ENCODE measurements at regions not wholly inside any gene's neighbourhood (a gene's known extent, or its start where the extent isn't known, plus 50 kb on each side); places are given as distances from the start of the nearest gene placed in this dataset.

DNA sequence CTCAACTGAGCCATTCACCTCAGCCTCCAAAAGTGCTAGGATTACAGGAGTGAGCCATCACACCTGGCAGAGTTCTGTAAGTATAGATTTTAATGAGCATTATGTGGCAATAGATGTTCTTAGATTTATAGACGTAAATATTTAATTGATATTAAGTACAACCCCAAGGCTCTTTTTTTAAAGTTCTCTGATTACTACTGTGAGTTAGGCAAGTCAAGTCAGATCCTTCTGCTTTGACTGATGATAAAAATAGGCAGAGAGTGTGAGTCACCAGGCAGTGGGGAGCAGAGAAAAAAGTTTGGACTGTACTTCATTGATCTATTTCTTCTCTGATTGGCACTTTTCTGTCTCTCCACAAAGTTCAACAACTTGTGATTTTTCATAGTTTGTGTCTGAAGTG is 1379.9 kb downstream of the UQCRFS1 start:
- TF ChIP-seq EP300 (IDR thresholded peaks at IDR 0.05), result no peak
- no peak for TF ChIP-seq MYC (IDR thresholded peaks at IDR 0.05; ENCODE audit: borderline replicate concordance, low read length)
- TF ChIP-seq, protein P1, sequence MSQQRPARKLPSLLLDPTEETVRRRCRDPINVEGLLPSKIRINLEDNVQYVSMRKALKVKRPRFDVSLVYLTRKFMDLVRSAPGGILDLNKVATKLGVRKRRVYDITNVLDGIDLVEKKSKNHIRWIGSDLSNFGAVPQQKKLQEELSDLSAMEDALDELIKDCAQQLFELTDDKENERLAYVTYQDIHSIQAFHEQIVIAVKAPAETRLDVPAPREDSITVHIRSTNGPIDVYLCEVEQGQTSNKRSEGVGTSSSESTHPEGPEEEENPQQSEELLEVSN (IDR thresholded peaks at IDR 0.05; ENCODE audit: borderline replicate concordance, low read depth), result no peak
- no peak for TF ChIP-seq CBX8 (IDR thresholded peaks at IDR 0.05)
- Histone ChIP-seq H3K27ac (no peak overlapping the region), H3K4me3 (no peak overlapping the region), H3K4me2 (no peak overlapping the region), H3K4me1 (no peaks in the 10 kb centered on the region), H3K9me3 (peaks cover 9% of the 10 kb centered on the region; the same call in 2 of the 3 replicates)
- 2% methylated on average over 1 of the region's 1 CpG for WGBS (ENCODE audit: missing lambda C conversion rate)
- DNase-seq (ENCODE audit: low read depth in 1 of 2, low spot score in 1 of 2) (no peak), FAIRE-seq (no peak), ATAC-seq (no peak)
- ChIA-PET POLR2A (no interaction called here), CTCF (interaction anchor here (0.7 kb wide), 1 partner anchor 31 kb away, joined by 3 read pairs; no protein-coding TSS in a partner anchor)

GRCh38 chr19:27828829-27829228 is 1384.1 kb downstream of the UQCRFS1 start:
- DNase-seq (ENCODE audit: low read depth in 1 of 2, low spot score in 1 of 2) (no peak), ATAC-seq (no peak), FAIRE-seq (no peak)
- no peak overlapping the region for H3K4me3 ChIP-seq
- peaks cover 10% of the 10 kb centered on the region; the same call in 1 of the 3 replicates for H3K9me3 ChIP-seq
- ChIA-PET CTCF (interaction anchor here (1.0 kb wide), 1 partner anchor 16 kb away, joined by 3 read pairs; no protein-coding TSS in a partner anchor), POLR2A (no interaction called here)
- TF ChIP-seq ZFP36 (IDR thresholded peaks at IDR 0.05; ENCODE audit: borderline replicate concordance, partially characterized antibody), result no peak
- no peak for TF ChIP-seq GATA3 (IDR thresholded peaks at IDR 0.05; ENCODE audit: borderline replicate concordance)
- TF ChIP-seq FOSB (CRISPR knock-in tag; IDR thresholded peaks at IDR 0.05), result no peak
- TF ChIP-seq EHMT2 (IDR thresholded peaks at IDR 0.05; ENCODE audit: low read depth), result no peak
- no peak for TF ChIP-seq JUN (IDR thresholded peaks at IDR 0.05)
- TF ChIP-seq CBX2 (IDR thresholded peaks at IDR 0.05; ENCODE audit: borderline replicate concordance, low read depth), result no peak
- no peak for TF ChIP-seq NPAS2 (CRISPR knock-in tag; IDR thresholded peaks at IDR 0.05; ENCODE audit: borderline replicate concordance)
- H3K4me2 ChIP-seq, result no peak overlapping the region
- 45% methylated on average over 3 of the region's 3 CpGs for WGBS (ENCODE audit: missing lambda C conversion rate)
- no peaks in the 10 kb centered on the region for H3K4me1 ChIP-seq
- H3K27ac ChIP-seq, result no peak overlapping the region

DNA sequence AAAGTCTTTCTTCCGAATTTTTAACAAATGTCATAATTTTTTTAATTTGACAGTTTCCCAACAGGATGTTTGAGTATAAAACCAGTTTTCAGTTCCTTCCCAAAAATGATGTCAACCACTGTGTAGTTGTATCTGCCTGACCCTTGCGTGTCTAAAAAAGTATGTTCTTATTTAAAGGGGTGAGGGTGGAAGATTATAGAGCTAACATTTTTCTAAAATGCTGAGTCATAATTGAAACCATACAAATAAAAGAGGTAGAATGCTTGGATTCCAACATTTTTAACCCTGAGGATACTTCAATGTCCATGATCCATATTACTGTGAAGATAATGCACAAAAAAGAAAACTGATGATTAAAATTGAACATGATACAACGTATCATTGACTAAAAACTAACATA is 1388.8 kb downstream of the UQCRFS1 start:
- ATAC-seq (no peak), FAIRE-seq (no peak), DNase-seq (ENCODE audit: low read depth in 1 of 2, low spot score in 1 of 2) (no peak)
- TF ChIP-seq MAFK (IDR thresholded peaks at IDR 0.05; ENCODE audit: partially characterized antibody) (peak; percentile 94), NFE2L2 (conservative IDR thresholded peaks at IDR 0.05; ENCODE audit: low read length) (peak; percentile 84), POLR2AphosphoS2 (conservative IDR thresholded peaks at IDR 0.05; ENCODE audit: low read length) (no peak)
- TF ChIP-seq, protein P2, sequence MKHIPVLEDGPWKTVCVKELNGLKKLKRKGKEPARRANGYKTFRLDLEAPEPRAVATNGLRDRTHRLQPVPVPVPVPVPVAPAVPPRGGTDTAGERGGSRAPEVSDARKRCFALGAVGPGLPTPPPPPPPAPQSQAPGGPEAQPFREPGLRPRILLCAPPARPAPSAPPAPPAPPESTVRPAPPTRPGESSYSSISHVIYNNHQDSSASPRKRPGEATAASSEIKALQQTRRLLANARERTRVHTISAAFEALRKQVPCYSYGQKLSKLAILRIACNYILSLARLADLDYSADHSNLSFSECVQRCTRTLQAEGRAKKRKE (CRISPR knock-in tag; IDR thresholded peaks at IDR 0.05; ENCODE audit: low read depth), result no peak
- H3K9me3 ChIP-seq, result peaks cover 27% of the 10 kb centered on the region
- 47% methylated on average over 3 of the region's 3 CpGs for WGBS (ENCODE audit: missing lambda C conversion rate)
- H3K27ac ChIP-seq, result no peak overlapping the region
- no peaks in the 10 kb centered on the region for H3K4me1 ChIP-seq
- ChIA-PET POLR2A (no interaction called here), CTCF (no interaction called here)
- H3K4me3 ChIP-seq, result no peak overlapping the region
- no peak overlapping the region for H3K4me2 ChIP-seq

GRCh38 chr19:27822336-27822735 is 1390.6 kb downstream of the UQCRFS1 start:
- no peak overlapping the region for H3K27ac ChIP-seq
- H3K9me3 ChIP-seq, result peaks cover 25% of the 10 kb centered on the region
- TF ChIP-seq FOSL2 (IDR thresholded peaks at IDR 0.05) (no peak), FOSL2 (CRISPR knock-in tag; IDR thresholded peaks at IDR 0.05) (no peak), REST (IDR thresholded peaks at IDR 0.05) (no peak), EHMT2 (IDR thresholded peaks at IDR 0.05; ENCODE audit: low read depth) (no peak), PBX3 (IDR thresholded peaks at IDR 0.05) (no peak), JUN (IDR thresholded peaks at IDR 0.05) (no peak), EHF (CRISPR knock-in tag; IDR thresholded peaks at IDR 0.05) (no peak), PHF8 (IDR thresholded peaks at IDR 0.05; ENCODE audit: borderline replicate concordance, low read depth) (no peak), ZNF302 (CRISPR knock-in tag; IDR thresholded peaks at IDR 0.05) (no peak), NPAS2 (CRISPR knock-in tag; IDR thresholded peaks at IDR 0.05; ENCODE audit: borderline replicate concordance) (no peak), RFX5 (IDR thresholded peaks at IDR 0.05) (no peak), FOSB (CRISPR knock-in tag; IDR thresholded peaks at IDR 0.05) (no peak), HOXA7 (CRISPR knock-in tag; IDR thresholded peaks at IDR 0.05) (no peak), EP300 (IDR thresholded peaks at IDR 0.05) (no peak), MYC (IDR thresholded peaks at IDR 0.05; ENCODE audit: borderline replicate concordance, low read length) (no peak), ESRRA (IDR thresholded peaks at IDR 0.05; ENCODE audit: borderline replicate concordance, low read length) (no peak), RNF2 (IDR thresholded peaks at IDR 0.05; ENCODE audit: borderline replicate concordance, low read depth) (no peak)
- POLR2A ChIA-PET, result no interaction called here
- ATAC-seq, result no peak
- no peak overlapping the region for H3K4me3 ChIP-seq
- no peak for DNase-seq (ENCODE audit: low read depth in 1 of 2, low spot score in 1 of 2)
- WGBS (ENCODE audit: missing lambda C conversion rate), result 29% methylated on average over 2 of the region's 2 CpGs
- no peaks in the 10 kb centered on the region for H3K4me1 ChIP-seq
- CTCF ChIA-PET, result no interaction called here
- H3K4me2 ChIP-seq, result no peak overlapping the region
- no peak for FAIRE-seq

Data from A549 (cell line).